ENCODE measurements at regions not wholly inside any gene's neighbourhood (a gene's known extent, or its start where the extent isn't known, plus 50 kb on each side); places are given as distances from the start of the nearest gene placed in this dataset.

DNA sequence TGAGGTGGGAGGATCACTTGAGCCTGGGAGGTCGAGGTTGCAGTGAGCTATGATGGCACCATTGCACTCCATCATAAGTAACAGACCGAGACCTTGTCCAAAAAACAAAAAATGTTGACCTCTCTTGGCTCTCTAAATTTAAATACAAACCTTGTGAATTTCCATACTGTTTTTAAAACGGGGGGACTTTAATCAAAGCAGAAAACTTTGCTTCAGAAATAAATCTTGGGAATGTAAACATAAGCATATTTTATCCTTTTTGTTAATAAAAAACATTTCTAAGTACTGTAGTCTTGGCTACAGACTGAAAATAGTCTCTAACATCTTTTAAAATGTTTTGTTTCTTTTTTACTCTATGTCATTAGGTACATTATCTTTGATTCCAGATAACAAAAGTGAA is 130.7 kb upstream of the RASSF8 start:
- TF ChIP-seq, protein P1, sequence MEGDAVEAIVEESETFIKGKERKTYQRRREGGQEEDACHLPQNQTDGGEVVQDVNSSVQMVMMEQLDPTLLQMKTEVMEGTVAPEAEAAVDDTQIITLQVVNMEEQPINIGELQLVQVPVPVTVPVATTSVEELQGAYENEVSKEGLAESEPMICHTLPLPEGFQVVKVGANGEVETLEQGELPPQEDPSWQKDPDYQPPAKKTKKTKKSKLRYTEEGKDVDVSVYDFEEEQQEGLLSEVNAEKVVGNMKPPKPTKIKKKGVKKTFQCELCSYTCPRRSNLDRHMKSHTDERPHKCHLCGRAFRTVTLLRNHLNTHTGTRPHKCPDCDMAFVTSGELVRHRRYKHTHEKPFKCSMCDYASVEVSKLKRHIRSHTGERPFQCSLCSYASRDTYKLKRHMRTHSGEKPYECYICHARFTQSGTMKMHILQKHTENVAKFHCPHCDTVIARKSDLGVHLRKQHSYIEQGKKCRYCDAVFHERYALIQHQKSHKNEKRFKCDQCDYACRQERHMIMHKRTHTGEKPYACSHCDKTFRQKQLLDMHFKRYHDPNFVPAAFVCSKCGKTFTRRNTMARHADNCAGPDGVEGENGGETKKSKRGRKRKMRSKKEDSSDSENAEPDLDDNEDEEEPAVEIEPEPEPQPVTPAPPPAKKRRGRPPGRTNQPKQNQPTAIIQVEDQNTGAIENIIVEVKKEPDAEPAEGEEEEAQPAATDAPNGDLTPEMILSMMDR (IDR thresholded peaks at IDR 0.05; ENCODE audit: low read depth, low read length): no peak
- TF ChIP-seq POLR2A (IDR thresholded peaks at IDR 0.05; ENCODE audit: extremely low read depth, insufficient read length) (no peak), MYC (IDR thresholded peaks at IDR 0.05; ENCODE audit: low read depth, low read length) (no peak)
- TF ChIP-seq, protein P2, sequence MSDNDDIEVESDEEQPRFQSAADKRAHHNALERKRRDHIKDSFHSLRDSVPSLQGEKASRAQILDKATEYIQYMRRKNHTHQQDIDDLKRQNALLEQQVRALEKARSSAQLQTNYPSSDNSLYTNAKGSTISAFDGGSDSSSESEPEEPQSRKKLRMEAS (IDR thresholded peaks at IDR 0.05; ENCODE audit: low read depth, low read length): no peak
